CD4-positive, alpha-beta T cell (primary cell): ENCODE measurements at regions not wholly inside any gene's neighbourhood (a gene's known extent, or its start where the extent isn't known, plus 50 kb on each side); places are given as distances from the start of the nearest gene placed in this dataset.

Source experiments
- ATAC-seq: fragments of 200-7000 bp; cut with Tn5 transposase; one replicate; pipeline ENCODE4 v1.10.0; 2022; ENCODE audit warnings: mild to moderate bottlenecking; ENCODE audit not compliant: poor library complexity
- CTCF ChIA-PET: fragments of 350-600 bp; sonication (Branson Sonifier 250); formaldehyde crosslinking; loops from one replicate; lab custom pipeline; 2021; ENCODE audit warnings: antibody characterized with exemption, inconsistent platforms; lab: Charles Lee
- POLR2A ChIA-PET: fragments of 350-600 bp; sonication (Branson Sonifier 250); formaldehyde crosslinking; loops from one replicate; lab custom pipeline; 2021; ENCODE audit warnings: antibody characterized with exemption, inconsistent platforms; lab: Charles Lee
- DNase-seq, 14 experiments: peaks; one replicate each; pipeline ENCODE4 v3.0.0-alpha.2; 2013 to 2020; ENCODE audit warnings: mixed read lengths in 2 of 14
- H3K27ac ChIP-seq, 2 donors: one replicate each; pipeline versions ENCODE4 v1.5.1 to v1.7.0; 2013; ENCODE audit warnings: low read length in 2 of 2, low read depth in 1 of 2, mild to moderate bottlenecking in 1 of 2
- H3K27me3 ChIP-seq, 2 experiments: 1 replicate in 1 of 2; 2 replicates in 1 of 2; pipeline versions ENCODE4 v1.6.1 to v1.7.0; 2013; ENCODE audit warnings: low read length in 2 of 2, control low read depth in 1 of 2, mild to moderate bottlenecking in 1 of 2, moderate library complexity in 1 of 2; ENCODE audit not compliant: insufficient read depth in 2 of 2, control insufficient read depth in 1 of 2
- H3K36me3 ChIP-seq: one replicate; pipeline ENCODE4 v1.6.1; 2013; ENCODE audit warnings: low read length, control low read depth; ENCODE audit not compliant: insufficient read depth
- H3K4me1 ChIP-seq: one replicate; pipeline ENCODE4 v1.6.1; 2013; ENCODE audit warnings: low read length, control low read depth; ENCODE audit not compliant: insufficient read depth
- H3K4me3 ChIP-seq: one replicate; pipeline ENCODE4 v1.5.1; 2013; ENCODE audit warnings: mild to moderate bottlenecking, low read length, moderate library complexity
- H3K9me3 ChIP-seq, 2 experiments: 1 replicate in 1 of 2; 2 replicates in 1 of 2; pipeline versions ENCODE4 v1.6.1 to v1.7.0; 2013; ENCODE audit warnings: low read length in 2 of 2, mild to moderate bottlenecking in 2 of 2, control low read depth in 1 of 2, moderate library complexity in 1 of 2; ENCODE audit not compliant: control insufficient read depth in 1 of 2, insufficient read depth in 1 of 2
- H3K27ac Mint-ChIP-seq: one replicate; pipeline ENCODE4 v1.8.0; 2020; ENCODE audit warnings: mixed read lengths
- H3K27me3 Mint-ChIP-seq: one replicate; pipeline ENCODE4 v1.8.0; 2021; ENCODE audit warnings: mixed read lengths
- H3K36me3 Mint-ChIP-seq: one replicate; pipeline ENCODE4 v1.8.0; 2021; ENCODE audit warnings: low read depth, mixed read lengths
- H3K4me1 Mint-ChIP-seq: one replicate; pipeline ENCODE4 v1.8.0; 2021; ENCODE audit warnings: low read depth, mixed read lengths
- H3K4me3 Mint-ChIP-seq: one replicate; pipeline ENCODE4 v1.8.0; 2020; ENCODE audit warnings: mild to moderate bottlenecking, mixed read lengths
- H3K9me3 Mint-ChIP-seq: one replicate; pipeline ENCODE4 v1.8.0; 2020; ENCODE audit warnings: mixed read lengths
- intact Hi-C, 2 experiments: fragments of 100-400 bp; cut with DNase I in 1 of 2; cut with micrococcal nuclease in 1 of 2; formaldehyde crosslinking; loops; one replicate each; pipeline versions ENCODE4 v1.15.1 to v1.9.0; 2023 to 2025; cut with DNase I, micrococcal nuclease
- TF ChIP-seq, protein P1 (sequence below): fragments of 200-600 bp; IDR thresholded peaks from one replicate; pipeline ENCODE4 v1.8.0; 2022; ENCODE audit warnings: antibody characterized with exemption, mild to moderate bottlenecking

DNA sequence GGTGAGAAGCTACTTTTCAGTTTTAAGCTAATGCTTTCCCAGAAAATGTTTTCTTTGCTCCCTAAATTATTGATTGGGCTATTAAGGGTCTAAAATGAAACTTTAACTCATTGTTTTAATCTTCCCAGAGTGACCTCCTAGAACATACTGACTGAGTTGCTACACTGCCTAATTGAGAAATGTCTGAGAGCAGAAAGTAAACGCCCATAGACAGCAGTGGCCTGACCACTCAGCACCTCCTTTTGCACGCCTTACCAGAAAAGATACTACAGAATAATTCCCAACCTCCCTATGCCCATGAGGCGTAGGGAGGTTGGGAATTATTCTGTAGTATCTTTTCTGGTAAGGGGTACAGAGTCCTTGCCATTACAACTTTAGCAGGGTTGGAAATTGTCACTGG is 381.8 kb upstream of the LCORL start:
- ChIA-PET POLR2A (no interaction called here), CTCF (interaction anchor here (0.5 kb wide), 1 partner anchor 103 kb away, joined by 3 read pairs; no protein-coding TSS in a partner anchor)
- no peak for ATAC-seq
- no peak for DNase-seq
- intact Hi-C loops: no loop called here
- Histone ChIP-seq H3K9me3 (no peaks in the 10 kb centered on the region), H3K4me3 (no peak overlapping the region), H3K4me1 (no peaks in the 10 kb centered on the region), H3K27ac (no peak overlapping the region), H3K27me3 (no peaks in the 10 kb centered on the region), H3K36me3 (no peaks in the 10 kb centered on the region)
- H3K4me1 Mint-ChIP-seq: no peaks in the 10 kb centered on the region
- no peak overlapping the region for H3K4me3 Mint-ChIP-seq
- no peaks in the 10 kb centered on the region for H3K36me3 Mint-ChIP-seq
- TF ChIP-seq, protein P1, sequence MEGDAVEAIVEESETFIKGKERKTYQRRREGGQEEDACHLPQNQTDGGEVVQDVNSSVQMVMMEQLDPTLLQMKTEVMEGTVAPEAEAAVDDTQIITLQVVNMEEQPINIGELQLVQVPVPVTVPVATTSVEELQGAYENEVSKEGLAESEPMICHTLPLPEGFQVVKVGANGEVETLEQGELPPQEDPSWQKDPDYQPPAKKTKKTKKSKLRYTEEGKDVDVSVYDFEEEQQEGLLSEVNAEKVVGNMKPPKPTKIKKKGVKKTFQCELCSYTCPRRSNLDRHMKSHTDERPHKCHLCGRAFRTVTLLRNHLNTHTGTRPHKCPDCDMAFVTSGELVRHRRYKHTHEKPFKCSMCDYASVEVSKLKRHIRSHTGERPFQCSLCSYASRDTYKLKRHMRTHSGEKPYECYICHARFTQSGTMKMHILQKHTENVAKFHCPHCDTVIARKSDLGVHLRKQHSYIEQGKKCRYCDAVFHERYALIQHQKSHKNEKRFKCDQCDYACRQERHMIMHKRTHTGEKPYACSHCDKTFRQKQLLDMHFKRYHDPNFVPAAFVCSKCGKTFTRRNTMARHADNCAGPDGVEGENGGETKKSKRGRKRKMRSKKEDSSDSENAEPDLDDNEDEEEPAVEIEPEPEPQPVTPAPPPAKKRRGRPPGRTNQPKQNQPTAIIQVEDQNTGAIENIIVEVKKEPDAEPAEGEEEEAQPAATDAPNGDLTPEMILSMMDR: no peak
- peaks cover 8% of the 10 kb centered on the region for H3K27me3 Mint-ChIP-seq
- H3K9me3 Mint-ChIP-seq: no peaks in the 10 kb centered on the region
- no peak overlapping the region for H3K27ac Mint-ChIP-seq

DNA sequence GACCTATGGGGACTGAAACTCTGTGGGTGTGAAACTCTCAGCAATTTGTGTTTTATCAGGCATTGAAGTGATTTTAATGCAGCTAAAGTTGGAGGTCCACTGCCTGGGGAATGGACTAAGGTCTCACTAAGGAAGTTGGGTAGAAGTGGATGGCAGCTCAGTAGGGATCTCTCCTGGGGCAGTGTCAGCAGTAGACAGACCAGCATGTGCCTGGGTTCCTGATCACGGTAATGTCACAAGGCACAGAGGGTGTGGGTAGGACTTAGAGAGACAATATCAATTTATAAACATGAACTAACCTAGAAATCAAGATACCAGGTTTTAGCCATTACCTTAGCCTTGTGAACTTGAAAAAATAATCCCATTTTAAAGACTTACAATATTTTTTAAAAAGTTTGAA is 380.3 kb upstream of the LCORL start:
- intact Hi-C loops: no loop called here
- DNase-seq (no peak), ATAC-seq (no peak)
- CTCF ChIA-PET: no interaction called here
- Histone ChIP-seq H3K36me3 (no peaks in the 10 kb centered on the region), H3K4me1 (no peaks in the 10 kb centered on the region), H3K27me3 (no peaks in the 10 kb centered on the region), H3K4me3 (no peak overlapping the region), H3K27ac (no peak overlapping the region), H3K9me3 (no peaks in the 10 kb centered on the region)
- Mint-ChIP-seq H3K36me3 (no peaks in the 10 kb centered on the region), H3K4me3 (no peak overlapping the region), H3K9me3 (no peaks in the 10 kb centered on the region), H3K27me3 (peaks cover 8% of the 10 kb centered on the region), H3K4me1 (no peaks in the 10 kb centered on the region), H3K27ac (no peak overlapping the region)
- POLR2A ChIA-PET: no interaction called here
- TF ChIP-seq, protein P1: no peak

DNA sequence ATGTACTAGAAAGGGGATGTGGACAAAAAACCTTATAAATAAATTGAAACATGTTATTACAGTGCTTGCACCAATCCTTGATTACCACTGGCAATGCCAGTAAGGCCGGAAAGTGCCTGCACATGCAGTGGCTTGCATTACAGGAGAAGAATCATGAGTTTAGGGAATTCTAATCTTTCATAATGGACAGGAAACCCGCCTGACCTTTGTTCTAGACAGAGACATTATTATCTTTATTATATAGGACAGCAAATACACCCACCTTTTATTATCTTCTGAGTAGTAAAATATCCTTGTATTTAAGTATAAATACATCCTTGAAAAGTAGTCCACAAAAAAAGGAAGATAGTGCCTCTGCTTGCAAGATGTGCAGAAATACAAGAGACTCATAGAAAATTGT is 379.9 kb upstream of the LCORL start:
- no peaks in the 10 kb centered on the region for H3K9me3 ChIP-seq

More for the DNA sequence above, 379.9 kb upstream of the LCORL start:
- H3K4me3 Mint-ChIP-seq: no peak overlapping the region
- H3K4me1 ChIP-seq: no peaks in the 10 kb centered on the region
- H3K4me3 ChIP-seq: no peak overlapping the region
- CTCF ChIA-PET: no interaction called here
- no peak for DNase-seq
- no peak for ATAC-seq
- H3K36me3 Mint-ChIP-seq: no peaks in the 10 kb centered on the region
- H3K27ac Mint-ChIP-seq: no peak overlapping the region
- POLR2A ChIA-PET: no interaction called here
- no peaks in the 10 kb centered on the region for H3K4me1 Mint-ChIP-seq
- no peaks in the 10 kb centered on the region for H3K27me3 ChIP-seq
- H3K27ac ChIP-seq: no peak overlapping the region
- intact Hi-C loops: no loop called here
- H3K36me3 ChIP-seq: no peaks in the 10 kb centered on the region
- TF ChIP-seq, protein P1: no peak
- peaks cover 8% of the 10 kb centered on the region for H3K27me3 Mint-ChIP-seq
- H3K9me3 Mint-ChIP-seq: no peaks in the 10 kb centered on the region
